GM18907 (cell line): ENCODE measurements at regions not wholly inside any gene's neighbourhood (a gene's known extent, or its start where the extent isn't known, plus 50 kb on each side); places are given as distances from the start of the nearest gene placed in this dataset.

ENCODE experiments used
- ATAC-seq: cut with Tn5 transposase; IDR thresholded peaks from one replicate; pipeline ENCODE4 v1.9.1; 2021; ENCODE audit warnings: mild to moderate bottlenecking, moderate library complexity; ENCODE audit not compliant: unreplicated experiment

- no peak for ATAC-seq
Observed at GRCh38 chr11:128232588-128232987, 354.8 kb downstream of the ETS1 start.

GRCh38 chr11:128231845-128232410, 355.4 kb downstream of the ETS1 start:
- no peak for ATAC-seq

- no peak for ATAC-seq
Observed at GRCh38 chr11:128227466-128227865, 359.9 kb downstream of the ETS1 start.

GRCh38 chr11:128226106-128226716, 361.1 kb downstream of the ETS1 start:
- no peak for ATAC-seq

- no peak for ATAC-seq
Observed at GRCh38 chr11:128222245-128222884, 365.0 kb downstream of the ETS1 start.

GRCh38 chr11:128219731-128220120, 367.6 kb downstream of the ETS1 start:
- no peak for ATAC-seq

- no peak for ATAC-seq
Observed at GRCh38 chr11:128216198-128216597, 371.2 kb downstream of the ETS1 start.

- ATAC-seq = no peak
Observed at GRCh38 chr11:128215238-128215882, 372.0 kb downstream of the ETS1 start.

GRCh38 chr11:128214263-128214662, 373.1 kb downstream of the ETS1 start:
- no peak for ATAC-seq

GRCh38 chr11:128213461-128213860, 373.9 kb downstream of the ETS1 start:
- no peak for ATAC-seq

- no peak for ATAC-seq
Observed at GRCh38 chr11:128212324-128212723, 375.0 kb downstream of the ETS1 start.

GRCh38 chr11:128210148-128210940, 377.0 kb downstream of the ETS1 start:
- ATAC-seq = no peak

GRCh38 chr11:128209138-128209435, 378.3 kb downstream of the ETS1 start:
- no peak for ATAC-seq

GRCh38 chr11:128208329-128209137, 378.8 kb downstream of the ETS1 start:
- ATAC-seq = no peak

GRCh38 chr11:128207861-128208321, 379.5 kb downstream of the ETS1 start:
- ATAC-seq = no peak

GRCh38 chr11:128206461-128206860, 380.9 kb downstream of the ETS1 start:
- ATAC-seq = no peak

- no peak for ATAC-seq
Observed at GRCh38 chr11:128205796-128206195, 381.6 kb downstream of the ETS1 start.

GRCh38 chr11:128204898-128205297, 382.5 kb downstream of the ETS1 start:
- ATAC-seq = no peak

GRCh38 chr11:128201801-128202200, 385.6 kb downstream of the ETS1 start:
- no peak for ATAC-seq

- no peak for ATAC-seq
Observed at GRCh38 chr11:128201009-128201408, 386.3 kb downstream of the ETS1 start.
